ENCODE measurements at regions not wholly inside any gene's neighbourhood (a gene's known extent, or its start where the extent isn't known, plus 50 kb on each side); places are given as distances from the start of the nearest gene placed in this dataset.

DNA sequence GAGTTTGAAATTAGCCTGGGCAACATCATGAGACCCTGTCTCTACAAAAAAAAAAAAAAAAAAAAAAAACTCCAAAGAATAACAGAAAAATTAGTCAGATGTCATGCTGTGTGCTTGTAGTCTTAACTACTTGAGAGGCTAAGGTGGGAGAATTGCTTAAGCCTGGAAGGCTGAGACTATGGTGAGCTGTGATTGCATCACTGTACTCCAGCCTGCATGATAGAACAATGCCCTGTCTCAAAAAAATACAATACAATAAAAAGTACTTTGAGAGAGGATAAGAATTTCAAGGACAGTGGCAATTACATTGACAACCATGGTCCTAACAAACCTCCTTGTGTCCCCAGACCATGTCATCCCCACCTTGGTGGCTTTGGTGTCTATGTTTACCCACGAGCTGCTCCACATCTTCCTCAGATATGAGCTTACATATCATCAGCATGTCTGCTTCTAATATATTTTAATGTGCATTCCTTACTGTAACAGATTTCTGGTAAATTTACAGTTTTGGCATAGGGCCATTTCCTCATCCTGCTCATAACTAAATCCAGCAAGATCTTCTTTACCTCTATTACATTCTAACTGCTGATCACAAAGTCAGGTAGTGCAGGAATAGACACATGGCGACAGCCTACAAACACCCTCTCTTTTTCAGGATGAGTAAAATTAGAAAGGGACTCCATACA is 437.7 kb upstream of the HNRNPA3 start:
- no peak for DNase-seq
- H3K27me3 Mint-ChIP-seq (ENCODE audit: insufficient read depth): no peaks in the 10 kb centered on the region; the same call in 1 of the 2 replicates
- H3K27ac Mint-ChIP-seq: no peak overlapping the region
- H3K4me3 Mint-ChIP-seq: no peak overlapping the region
- no peaks in the 10 kb centered on the region for H3K4me1 Mint-ChIP-seq (ENCODE audit: low read depth)
- H3K36me3 Mint-ChIP-seq (ENCODE audit: low read depth): no peaks in the 10 kb centered on the region
- peaks cover 31% of the 10 kb centered on the region for H3K9me3 Mint-ChIP-seq
- TF ChIP-seq, protein P1, sequence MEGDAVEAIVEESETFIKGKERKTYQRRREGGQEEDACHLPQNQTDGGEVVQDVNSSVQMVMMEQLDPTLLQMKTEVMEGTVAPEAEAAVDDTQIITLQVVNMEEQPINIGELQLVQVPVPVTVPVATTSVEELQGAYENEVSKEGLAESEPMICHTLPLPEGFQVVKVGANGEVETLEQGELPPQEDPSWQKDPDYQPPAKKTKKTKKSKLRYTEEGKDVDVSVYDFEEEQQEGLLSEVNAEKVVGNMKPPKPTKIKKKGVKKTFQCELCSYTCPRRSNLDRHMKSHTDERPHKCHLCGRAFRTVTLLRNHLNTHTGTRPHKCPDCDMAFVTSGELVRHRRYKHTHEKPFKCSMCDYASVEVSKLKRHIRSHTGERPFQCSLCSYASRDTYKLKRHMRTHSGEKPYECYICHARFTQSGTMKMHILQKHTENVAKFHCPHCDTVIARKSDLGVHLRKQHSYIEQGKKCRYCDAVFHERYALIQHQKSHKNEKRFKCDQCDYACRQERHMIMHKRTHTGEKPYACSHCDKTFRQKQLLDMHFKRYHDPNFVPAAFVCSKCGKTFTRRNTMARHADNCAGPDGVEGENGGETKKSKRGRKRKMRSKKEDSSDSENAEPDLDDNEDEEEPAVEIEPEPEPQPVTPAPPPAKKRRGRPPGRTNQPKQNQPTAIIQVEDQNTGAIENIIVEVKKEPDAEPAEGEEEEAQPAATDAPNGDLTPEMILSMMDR (IDR thresholded peaks at IDR 0.05): no peak

DNA sequence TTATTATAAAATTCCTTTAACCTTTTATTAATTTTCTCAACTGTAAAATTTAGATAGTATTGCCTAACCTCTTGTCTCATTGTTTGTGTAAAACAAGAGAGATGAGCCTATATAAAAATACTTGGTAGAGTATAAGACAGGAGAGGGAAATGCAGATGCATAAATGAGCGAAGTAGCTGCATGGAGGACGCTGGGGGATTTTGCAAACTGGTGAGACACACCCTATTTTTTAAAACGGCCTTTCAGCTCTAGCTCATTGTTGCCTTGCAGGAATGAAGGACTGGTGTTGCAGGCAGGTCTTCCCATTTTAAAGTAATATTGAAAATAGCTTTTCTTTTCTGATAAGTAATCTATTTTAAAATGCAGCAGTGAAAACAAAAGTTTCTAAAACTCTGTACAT is 435.3 kb upstream of the HNRNPA3 start:
- Mint-ChIP-seq H3K36me3 (ENCODE audit: low read depth) (no peaks in the 10 kb centered on the region), H3K4me1 (ENCODE audit: low read depth) (no peaks in the 10 kb centered on the region), H3K9me3 (peaks cover 27% of the 10 kb centered on the region), H3K27me3 (ENCODE audit: insufficient read depth) (no peaks in the 10 kb centered on the region; the same call in 1 of the 2 replicates), H3K27ac (no peak overlapping the region), H3K4me3 (no peak overlapping the region)
- DNase-seq: no peak
- TF ChIP-seq, protein P1 (IDR thresholded peaks at IDR 0.05): no peak

DNA sequence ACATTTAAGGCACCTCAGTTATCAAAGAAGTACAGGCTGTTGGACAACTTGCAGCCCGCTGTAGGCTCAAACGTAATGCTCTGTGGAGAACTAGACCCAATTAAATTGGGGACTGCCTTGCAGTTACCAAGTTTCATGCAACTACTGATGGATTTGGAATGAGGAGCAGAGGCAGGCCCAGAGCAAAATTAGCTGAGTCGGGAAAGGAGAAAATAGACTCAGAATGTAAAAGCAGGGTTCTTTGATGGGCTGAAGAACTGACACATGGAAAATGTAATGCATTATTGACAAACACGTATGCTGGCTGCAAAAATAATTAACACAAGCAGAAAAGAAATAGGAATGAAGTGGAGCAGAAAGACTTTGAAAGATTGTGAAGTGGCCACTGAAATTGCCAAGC is 432.7 kb upstream of the HNRNPA3 start:
- no peaks in the 10 kb centered on the region for H3K36me3 Mint-ChIP-seq (ENCODE audit: low read depth)
- no peak overlapping the region for H3K27ac Mint-ChIP-seq
- no peak for DNase-seq
- TF ChIP-seq, protein P1 (IDR thresholded peaks at IDR 0.05): no peak
- peaks cover 6% of the 10 kb centered on the region for H3K9me3 Mint-ChIP-seq
- no peaks in the 10 kb centered on the region for H3K27me3 Mint-ChIP-seq (ENCODE audit: insufficient read depth)
- H3K4me3 Mint-ChIP-seq: no peak overlapping the region
- no peaks in the 10 kb centered on the region for H3K4me1 Mint-ChIP-seq (ENCODE audit: low read depth)

DNA sequence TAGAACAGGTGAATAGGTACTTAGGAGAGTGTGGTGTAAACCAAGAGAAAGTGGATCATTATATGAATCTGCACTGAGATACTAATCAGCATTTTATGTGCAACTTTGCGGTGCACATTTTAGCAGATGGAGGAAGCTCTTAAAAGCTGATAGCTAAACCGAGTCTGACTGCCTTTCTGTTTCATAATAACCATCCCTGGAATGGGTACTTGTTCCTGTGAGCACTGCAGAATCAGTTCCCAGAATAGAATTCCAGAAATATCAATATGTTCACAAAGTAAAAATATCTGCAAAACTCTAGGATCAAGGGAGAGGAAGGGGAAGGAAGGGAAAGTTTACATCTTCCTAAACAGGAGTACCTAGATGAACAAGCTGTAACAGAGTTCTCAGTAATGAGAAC is 432.2 kb upstream of the HNRNPA3 start:
- H3K4me1 Mint-ChIP-seq (ENCODE audit: low read depth): no peaks in the 10 kb centered on the region
- H3K9me3 Mint-ChIP-seq: peaks cover 9% of the 10 kb centered on the region; the same call in 1 of the 2 replicates
- no peak for DNase-seq
- TF ChIP-seq, protein P1 (IDR thresholded peaks at IDR 0.05): no peak
- no peaks in the 10 kb centered on the region; the same call in 1 of the 2 replicates for H3K27me3 Mint-ChIP-seq (ENCODE audit: insufficient read depth)
- no peak overlapping the region for H3K27ac Mint-ChIP-seq
- no peaks in the 10 kb centered on the region for H3K36me3 Mint-ChIP-seq (ENCODE audit: low read depth)
- no peak overlapping the region for H3K4me3 Mint-ChIP-seq

DNA sequence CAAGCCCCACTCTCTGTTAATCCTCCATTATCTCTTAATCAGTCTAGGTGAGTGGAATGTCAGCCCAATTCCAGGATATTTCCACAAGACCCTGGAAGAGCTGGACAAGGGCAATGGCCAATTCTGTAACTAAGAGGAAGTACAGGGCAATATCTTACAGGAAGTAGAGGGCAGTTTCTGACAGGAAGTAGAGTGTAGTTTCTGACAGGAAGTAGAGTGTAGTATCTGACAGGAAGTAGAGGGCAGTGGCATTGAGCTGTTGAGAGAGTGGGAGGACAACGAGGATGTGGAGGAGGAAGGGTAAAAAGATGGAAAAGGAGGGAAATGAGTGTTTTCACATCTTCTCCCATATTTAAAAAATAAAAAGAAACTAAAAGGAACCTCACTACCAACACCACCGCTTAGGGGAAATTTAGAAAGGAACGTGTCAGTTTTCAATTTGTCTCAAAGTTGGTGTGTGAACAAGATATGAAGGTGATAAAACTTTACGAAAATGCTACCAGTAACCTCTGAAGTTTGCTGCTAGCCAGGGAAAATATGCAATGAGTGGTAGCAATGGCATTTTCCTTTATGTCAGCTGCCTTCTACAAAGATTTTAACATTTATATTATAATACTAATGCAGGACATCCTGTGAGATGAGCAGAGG is 430.9 kb upstream of the HNRNPA3 start:
- no peak overlapping the region for H3K27ac Mint-ChIP-seq
- no peaks in the 10 kb centered on the region for H3K36me3 Mint-ChIP-seq (ENCODE audit: low read depth)
- H3K27me3 Mint-ChIP-seq (ENCODE audit: insufficient read depth): no peaks in the 10 kb centered on the region; the same call in 1 of the 2 replicates
- H3K4me3 Mint-ChIP-seq: no peak overlapping the region
- TF ChIP-seq, protein P1 (IDR thresholded peaks at IDR 0.05): no peak
- peaks cover 9% of the 10 kb centered on the region; the same call in 1 of the 2 replicates for H3K9me3 Mint-ChIP-seq
- DNase-seq: no peak
- no peaks in the 10 kb centered on the region for H3K4me1 Mint-ChIP-seq (ENCODE audit: low read depth)
